Fibroblast of skin of scalp (primary cell): ENCODE measurements at regions not wholly inside any gene's neighbourhood (a gene's known extent, or its start where the extent isn't known, plus 50 kb on each side); places are given as distances from the start of the nearest gene placed in this dataset.

Source experiments
- DNase-seq: peaks from one replicate; pipeline ENCODE4 v3.0.0-alpha.2; 2013

- DNase-seq = no peak
Measured at GRCh38 chrX:79300856-79301255, 66.3 kb downstream of the ITM2A start.

- no peak for DNase-seq
Measured at GRCh38 chrX:79290596-79290995, 76.5 kb downstream of the ITM2A start.

GRCh38 chrX:79288733-79289132 lies 78.4 kb downstream of the ITM2A start:
- DNase-seq = no peak

GRCh38 chrX:79287724-79288123 lies 79.4 kb downstream of the ITM2A start:
- no peak for DNase-seq

- no peak for DNase-seq
Measured at GRCh38 chrX:79281775-79282174, 85.4 kb downstream of the ITM2A start.

GRCh38 chrX:79270401-79270800 lies 96.7 kb downstream of the ITM2A start:
- peak; percentile 10 for DNase-seq

- peak; percentile 1 for DNase-seq
Measured at GRCh38 chrX:79268788-79269187, 98.3 kb downstream of the ITM2A start.

GRCh38 chrX:79266702-79267101 lies 100.4 kb downstream of the ITM2A start:
- DNase-seq = no peak

- DNase-seq = no peak
Measured at GRCh38 chrX:79263550-79263949, 103.6 kb downstream of the ITM2A start.

- DNase-seq = peak; percentile 1
Measured at GRCh38 chrX:79259073-79259689, 108.0 kb downstream of the ITM2A start.

GRCh38 chrX:79243691-79244090 lies 99.2 kb downstream of the GPR174 start:
- DNase-seq = no peak

GRCh38 chrX:79235899-79236298 lies 91.4 kb downstream of the GPR174 start:
- DNase-seq = no peak

- DNase-seq = no peak
Measured at GRCh38 chrX:79231662-79232061, 87.2 kb downstream of the GPR174 start.
